ENCODE measurements at regions not wholly inside any gene's neighbourhood (a gene's known extent, or its start where the extent isn't known, plus 50 kb on each side); places are given as distances from the start of the nearest gene placed in this dataset.
A peak's percentile ranks its signal among the peaks of the same experiment; 100 is the strongest.

DNA sequence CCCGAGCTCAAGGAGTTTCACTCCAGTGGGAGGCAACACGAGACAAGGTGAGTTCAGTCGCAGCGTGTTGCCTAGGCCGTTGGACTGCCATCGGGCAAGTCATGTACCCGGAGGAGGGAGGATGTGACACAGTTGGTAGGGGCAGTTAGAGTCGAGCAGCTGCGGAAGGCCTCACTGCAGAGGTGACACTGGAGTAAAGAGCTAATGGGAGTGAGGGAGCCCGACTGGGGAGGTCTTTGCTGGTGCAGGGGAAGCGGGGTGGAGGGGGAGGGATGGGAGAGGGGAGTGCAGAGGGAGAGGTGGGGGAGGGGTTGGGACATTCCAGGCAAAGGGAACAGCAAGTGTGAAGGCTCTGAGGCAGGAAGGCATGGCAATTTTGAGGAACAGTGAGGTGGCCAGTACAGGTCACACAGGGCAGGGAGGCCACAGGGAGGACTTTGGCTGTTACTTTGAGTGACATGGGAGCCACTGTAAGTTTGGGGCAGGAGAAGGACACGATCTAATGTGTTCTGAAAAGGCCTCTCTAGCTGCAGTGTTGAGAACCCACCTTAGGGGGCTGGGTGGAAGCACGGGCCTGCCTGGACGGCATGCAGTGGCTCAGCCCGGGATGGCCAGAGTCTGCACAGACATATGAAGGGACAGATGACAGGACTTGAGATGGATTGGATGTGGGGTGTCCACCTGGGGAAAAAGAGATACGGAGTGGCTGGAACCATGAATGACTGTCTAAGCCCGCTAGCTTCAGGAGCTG lies 61.1 kb downstream of the KCNF1 start:
- Histone ChIP-seq H3K27me3 (ENCODE audit: insufficient read depth, low read length) (no peaks in the 10 kb centered on the region), H3T11ph (ENCODE audit: low read length) (no peak overlapping the region), H2BK15ac (ENCODE audit: low read depth, low read length) (no peak overlapping the region), H2AFZ (ENCODE audit: low read length) (no peak overlapping the region), H3K79me2 (ENCODE audit: insufficient read depth, low read length) (no peaks in the 10 kb centered on the region), H3K4me1 (ENCODE audit: insufficient read depth, low read length) (no peaks in the 10 kb centered on the region; the same call in 1 of the 2 replicates), H3K79me1 (ENCODE audit: insufficient read depth, low read depth, low read length, poor library complexity, severe bottlenecking) (no peaks in the 10 kb centered on the region), H4K5ac (ENCODE audit: insufficient read length, low read depth, low read length) (no peak overlapping the region), H3K23ac (ENCODE audit: insufficient read length, low read depth, low read length) (no peak overlapping the region), H2AK5ac (ENCODE audit: insufficient read length, low read length) (no peak overlapping the region), H3K23me2 (ENCODE audit: insufficient read length, low read depth, low read length, poor library complexity, severe bottlenecking) (no peaks in the 10 kb centered on the region), H3K9me3 (ENCODE audit: control insufficient read depth, low read depth, low read length) (no peaks in the 10 kb centered on the region), H3K56ac (ENCODE audit: insufficient read length, low read depth, low read length) (no peak overlapping the region), H3K4me2 (ENCODE audit: insufficient read depth, insufficient read length, low read length) (no peak overlapping the region), H4K20me1 (ENCODE audit: control insufficient read depth, insufficient read depth, insufficient read length) (no peaks in the 10 kb centered on the region), H3K14ac (ENCODE audit: insufficient read depth, low read length) (no peak overlapping the region), H2BK12ac (ENCODE audit: insufficient read length, low read depth, low read length) (no peak overlapping the region), H3K18ac (ENCODE audit: insufficient read length, low read depth, low read length) (no peak overlapping the region), H4K91ac (ENCODE audit: insufficient read length, low read depth, low read length) (no peak overlapping the region), H3K9ac (ENCODE audit: extremely low read depth, insufficient read length, low read length) (no peak overlapping the region), H2BK120ac (ENCODE audit: low read depth, low read length, poor library complexity, severe bottlenecking) (no peak overlapping the region), H3K27ac (ENCODE audit: insufficient read length, low read depth, low read length) (no peak overlapping the region), H2BK5ac (ENCODE audit: insufficient read length, low read length) (no peak overlapping the region), H2BK20ac (ENCODE audit: low read depth, low read length, poor library complexity, severe bottlenecking) (no peak overlapping the region), H3K4ac (ENCODE audit: low read depth, low read length) (no peak overlapping the region), H4K8ac (replicated peaks; ENCODE audit: insufficient read length, low read depth, low read length) (no peak overlapping the region)
- Mint-ChIP-seq H3K9me3 (peaks cover 4 to 9% of the 10 kb centered on the region in 2 experiments; a peak in 4 of 5 replicates), H3K27ac (peak overlapping the region in 2 of 3 experiments; percentile 70 to 72; a peak in 3 of 7 replicates), H3K27me3 (ENCODE audit: low read depth) (peaks cover 4% of the 10 kb centered on the region), H3K4me3 (no peak overlapping the region), H3K36me3 (ENCODE audit: insufficient read depth in 1 of 3, low read depth in 3 of 3) (peaks cover 3 to 13% (median 5%) of the 10 kb centered on the region in 3 experiments; a peak in 2 of 7 replicates), H3K4me1 (peaks cover 53 to 57% of the 10 kb centered on the region in 2 experiments)
- TF ChIP-seq, protein P1, sequence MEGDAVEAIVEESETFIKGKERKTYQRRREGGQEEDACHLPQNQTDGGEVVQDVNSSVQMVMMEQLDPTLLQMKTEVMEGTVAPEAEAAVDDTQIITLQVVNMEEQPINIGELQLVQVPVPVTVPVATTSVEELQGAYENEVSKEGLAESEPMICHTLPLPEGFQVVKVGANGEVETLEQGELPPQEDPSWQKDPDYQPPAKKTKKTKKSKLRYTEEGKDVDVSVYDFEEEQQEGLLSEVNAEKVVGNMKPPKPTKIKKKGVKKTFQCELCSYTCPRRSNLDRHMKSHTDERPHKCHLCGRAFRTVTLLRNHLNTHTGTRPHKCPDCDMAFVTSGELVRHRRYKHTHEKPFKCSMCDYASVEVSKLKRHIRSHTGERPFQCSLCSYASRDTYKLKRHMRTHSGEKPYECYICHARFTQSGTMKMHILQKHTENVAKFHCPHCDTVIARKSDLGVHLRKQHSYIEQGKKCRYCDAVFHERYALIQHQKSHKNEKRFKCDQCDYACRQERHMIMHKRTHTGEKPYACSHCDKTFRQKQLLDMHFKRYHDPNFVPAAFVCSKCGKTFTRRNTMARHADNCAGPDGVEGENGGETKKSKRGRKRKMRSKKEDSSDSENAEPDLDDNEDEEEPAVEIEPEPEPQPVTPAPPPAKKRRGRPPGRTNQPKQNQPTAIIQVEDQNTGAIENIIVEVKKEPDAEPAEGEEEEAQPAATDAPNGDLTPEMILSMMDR (conservative IDR thresholded peaks at IDR 0.05): peak; percentile 18; the same call in 2 of the 3 replicates
- no CpG with 5 or more reads among the region's 17 CpGs for WGBS (ENCODE audit: extremely low coverage, insufficient read length, low lambda C conversion rate)
- no peak for DNase-seq
